Vagina (tissue), 2 donors: ENCODE measurements at regions not wholly inside any gene's neighbourhood (a gene's known extent, or its start where the extent isn't known, plus 50 kb on each side); places are given as distances from the start of the nearest gene placed in this dataset.

Source experiments
- POLR2A ChIP-seq, 2 donors: fragments of 450-650 bp; IDR thresholded peaks; one replicate each; pipeline ENCODE4 v1.6.1; 2017; ENCODE audit warnings: antibody characterized with exemption in 2 of 2, mild to moderate bottlenecking in 2 of 2, moderate library complexity in 2 of 2
- TF ChIP-seq, protein P1 (sequence below), 3 experiments: fragments of 450-650 bp in 2 of 3; fragments of 200-600 bp in 1 of 3; sonication (generic) in 1 of 3; IDR thresholded peaks; one replicate each; pipeline ENCODE4 v1.5.1; 2017 to 2019; ENCODE audit warnings: antibody characterized with exemption in 3 of 3, mild to moderate bottlenecking in 2 of 3, moderate library complexity in 2 of 3

DNA sequence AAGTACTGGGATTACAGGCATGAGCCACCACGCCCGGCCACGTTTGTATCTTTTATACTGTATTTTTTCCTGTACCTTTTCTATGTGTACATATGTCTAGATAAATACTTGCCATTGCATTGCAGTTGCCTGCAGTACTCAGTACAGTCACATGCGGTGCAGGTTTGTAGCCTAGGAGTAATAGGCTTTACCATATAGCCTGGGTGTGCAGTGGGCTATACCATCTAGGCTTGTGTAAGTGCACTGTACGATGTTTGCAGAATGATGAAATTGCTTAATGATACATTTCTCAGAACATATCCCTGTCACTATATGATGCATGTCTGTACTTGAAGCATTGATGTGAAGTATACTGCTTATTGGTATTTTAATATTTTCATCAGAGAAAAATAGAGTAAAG lies 115.4 kb upstream of the PUDP start:
- TF ChIP-seq, protein P1, sequence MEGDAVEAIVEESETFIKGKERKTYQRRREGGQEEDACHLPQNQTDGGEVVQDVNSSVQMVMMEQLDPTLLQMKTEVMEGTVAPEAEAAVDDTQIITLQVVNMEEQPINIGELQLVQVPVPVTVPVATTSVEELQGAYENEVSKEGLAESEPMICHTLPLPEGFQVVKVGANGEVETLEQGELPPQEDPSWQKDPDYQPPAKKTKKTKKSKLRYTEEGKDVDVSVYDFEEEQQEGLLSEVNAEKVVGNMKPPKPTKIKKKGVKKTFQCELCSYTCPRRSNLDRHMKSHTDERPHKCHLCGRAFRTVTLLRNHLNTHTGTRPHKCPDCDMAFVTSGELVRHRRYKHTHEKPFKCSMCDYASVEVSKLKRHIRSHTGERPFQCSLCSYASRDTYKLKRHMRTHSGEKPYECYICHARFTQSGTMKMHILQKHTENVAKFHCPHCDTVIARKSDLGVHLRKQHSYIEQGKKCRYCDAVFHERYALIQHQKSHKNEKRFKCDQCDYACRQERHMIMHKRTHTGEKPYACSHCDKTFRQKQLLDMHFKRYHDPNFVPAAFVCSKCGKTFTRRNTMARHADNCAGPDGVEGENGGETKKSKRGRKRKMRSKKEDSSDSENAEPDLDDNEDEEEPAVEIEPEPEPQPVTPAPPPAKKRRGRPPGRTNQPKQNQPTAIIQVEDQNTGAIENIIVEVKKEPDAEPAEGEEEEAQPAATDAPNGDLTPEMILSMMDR (IDR thresholded peaks at IDR 0.05) = no peak
- TF ChIP-seq POLR2A (IDR thresholded peaks at IDR 0.05) = no peak
